ENCODE measurements at regions not wholly inside any gene's neighbourhood (a gene's known extent, or its start where the extent isn't known, plus 50 kb on each side); places are given as distances from the start of the nearest gene placed in this dataset.

- TF ChIP-seq EZH2 (IDR thresholded peaks at IDR 0.05) (no peak), POLR2AphosphoS5 (IDR thresholded peaks at IDR 0.05; ENCODE audit: borderline replicate concordance, low read depth, low read length) (no peak)
These were observed 557.4 kb upstream of the ZNF462 start for GRCh38 chr9:106305428-106306133.

Measured in SK-N-MC (cell line).